SK-N-SH (cell line): ENCODE measurements at regions not wholly inside any gene's neighbourhood (a gene's known extent, or its start where the extent isn't known, plus 50 kb on each side); places are given as distances from the start of the nearest gene placed in this dataset.

Experiments
- FOXM1 ChIP-seq: IDR thresholded peaks from 2 replicates; pipeline ENCODE4 v1.4.0; 2012; ENCODE audit warnings: low read depth, mild to moderate bottlenecking
- POLR2AphosphoS5 ChIP-seq: IDR thresholded peaks from 2 replicates; pipeline ENCODE4 v1.6.1; 2012; ENCODE audit warnings: low read depth, low read length

DNA sequence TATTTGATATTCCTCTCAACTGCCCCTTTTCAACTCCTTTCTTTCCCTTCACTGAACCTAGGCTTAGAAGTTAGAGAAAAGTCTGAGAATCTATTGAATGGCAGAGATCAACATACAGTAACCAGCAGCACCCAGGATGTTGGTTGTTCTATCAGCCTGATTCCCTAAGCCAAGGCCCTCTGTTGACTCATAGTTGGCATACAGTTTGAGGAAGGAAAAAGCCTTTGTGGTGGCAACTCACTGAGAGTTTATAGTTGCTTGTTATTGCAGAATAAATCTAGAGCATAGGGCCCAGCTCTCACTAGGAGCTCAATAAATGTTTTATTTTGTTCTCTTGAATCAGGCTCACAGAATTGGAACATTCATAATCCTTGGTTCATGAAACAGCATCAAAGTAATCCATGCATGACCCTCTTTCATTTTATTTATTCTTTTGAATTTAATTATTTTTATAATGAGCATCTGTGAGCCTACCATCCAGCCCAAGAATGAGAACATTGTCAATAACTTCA lies 119.1 kb upstream of the ADGRF1 start:
- TF ChIP-seq POLR2AphosphoS5: no peak
- no peak for TF ChIP-seq FOXM1
